Activated naive CD8-positive, alpha-beta T cell treated with anti-CD3 and anti-CD28 coated beads, Interleukin-2, amount 50 U/mL, for 24 hours (primary cell): ENCODE measurements at regions not wholly inside any gene's neighbourhood (a gene's known extent, or its start where the extent isn't known, plus 50 kb on each side); places are given as distances from the start of the nearest gene placed in this dataset.
A peak's percentile ranks its signal among the peaks of the same experiment; 100 is the strongest.

Source experiments
- ATAC-seq: fragments of 150-1000 bp; cut with Tn5 transposase; one replicate; pipeline ENCODE4 v1.10.0; 2021
- DNase-seq: peaks from one replicate; pipeline ENCODE4 v3.0.0; 2021
- H3K27ac Mint-ChIP-seq: one replicate; pipeline ENCODE4 v1.8.0; 2021; ENCODE audit warnings: mild to moderate bottlenecking, mixed read lengths
- H3K27me3 Mint-ChIP-seq: one replicate; pipeline ENCODE4 v1.8.0; 2021; ENCODE audit warnings: mixed read lengths
- H3K36me3 Mint-ChIP-seq: one replicate; pipeline ENCODE4 v1.8.0; 2021; ENCODE audit warnings: low read depth, mixed read lengths
- H3K4me1 Mint-ChIP-seq: one replicate; pipeline ENCODE4 v1.8.0; 2021; ENCODE audit warnings: mixed read lengths
- H3K4me3 Mint-ChIP-seq: one replicate; pipeline ENCODE4 v1.8.0; 2021; ENCODE audit warnings: mild to moderate bottlenecking, moderate library complexity, mixed read lengths
- H3K9me3 Mint-ChIP-seq: one replicate; pipeline ENCODE4 v1.8.0; 2021; ENCODE audit warnings: mixed read lengths

GRCh38 chr10:69741671-69742355 is 59.9 kb upstream of the COL13A1 start:
- Mint-ChIP-seq H3K27me3 (peaks cover 33% of the 10 kb centered on the region), H3K9me3 (no peaks in the 10 kb centered on the region), H3K36me3 (no peaks in the 10 kb centered on the region), H3K4me3 (no peak overlapping the region), H3K4me1 (peaks cover under 1% of the 10 kb centered on the region), H3K27ac (no peak overlapping the region)
- ATAC-seq (no peak), DNase-seq (no peak)

GRCh38 chr10:69742356-69742695 is 59.4 kb upstream of the COL13A1 start:
- no peak for ATAC-seq
- H3K27me3 Mint-ChIP-seq: peaks cover 35% of the 10 kb centered on the region
- H3K4me1 Mint-ChIP-seq: peaks cover 2% of the 10 kb centered on the region
- no peak overlapping the region for H3K27ac Mint-ChIP-seq
- no peak for DNase-seq
- no peaks in the 10 kb centered on the region for H3K36me3 Mint-ChIP-seq
- no peak overlapping the region for H3K4me3 Mint-ChIP-seq
- H3K9me3 Mint-ChIP-seq: no peaks in the 10 kb centered on the region

- DNase-seq: peak; percentile 39
- no peak for ATAC-seq
Measured at GRCh38 chr10:69742928-69743602, 58.6 kb upstream of the COL13A1 start.

GRCh38 chr10:69744971-69745370 is 56.7 kb upstream of the COL13A1 start:
- Mint-ChIP-seq H3K4me3 (no peak overlapping the region), H3K36me3 (no peaks in the 10 kb centered on the region), H3K27me3 (peaks cover 42% of the 10 kb centered on the region), H3K4me1 (peaks cover 2% of the 10 kb centered on the region), H3K9me3 (no peaks in the 10 kb centered on the region), H3K27ac (no peak overlapping the region)
- ATAC-seq (no peak), DNase-seq (no peak)

More at GRCh38 chr10:69742928-69743602, 58.6 kb upstream of the COL13A1 start:
- Mint-ChIP-seq H3K4me3 (no peak overlapping the region), H3K4me1 (peaks cover 2% of the 10 kb centered on the region), H3K27ac (no peak overlapping the region), H3K36me3 (no peaks in the 10 kb centered on the region), H3K27me3 (peaks cover 35% of the 10 kb centered on the region), H3K9me3 (no peaks in the 10 kb centered on the region)

- peaks cover 43% of the 10 kb centered on the region for H3K27me3 Mint-ChIP-seq
- no peak overlapping the region for H3K4me3 Mint-ChIP-seq
- H3K4me1 Mint-ChIP-seq: peaks cover 2% of the 10 kb centered on the region
- no peaks in the 10 kb centered on the region for H3K9me3 Mint-ChIP-seq
- H3K27ac Mint-ChIP-seq: no peak overlapping the region
- peak; percentile 30 for ATAC-seq
- no peaks in the 10 kb centered on the region for H3K36me3 Mint-ChIP-seq
- DNase-seq: no peak
Measured at GRCh38 chr10:69745698-69746097, 56.0 kb upstream of the COL13A1 start.

GRCh38 chr10:69747179-69747578 is 54.5 kb upstream of the COL13A1 start:
- H3K27me3 Mint-ChIP-seq: peaks cover 49% of the 10 kb centered on the region
- H3K4me3 Mint-ChIP-seq: no peak overlapping the region
- no peak overlapping the region for H3K27ac Mint-ChIP-seq
- H3K36me3 Mint-ChIP-seq: no peaks in the 10 kb centered on the region
- no peaks in the 10 kb centered on the region for H3K9me3 Mint-ChIP-seq
- peaks cover 2% of the 10 kb centered on the region for H3K4me1 Mint-ChIP-seq
- no peak for DNase-seq
- peak; percentile 12 for ATAC-seq

GRCh38 chr10:69748621-69749020 is 53.1 kb upstream of the COL13A1 start:
- no peak for ATAC-seq
- no peak overlapping the region for H3K4me3 Mint-ChIP-seq
- H3K9me3 Mint-ChIP-seq: no peaks in the 10 kb centered on the region
- DNase-seq: no peak
- H3K36me3 Mint-ChIP-seq: no peaks in the 10 kb centered on the region
- H3K27me3 Mint-ChIP-seq: peaks cover 40% of the 10 kb centered on the region
- peaks cover 2% of the 10 kb centered on the region for H3K4me1 Mint-ChIP-seq
- H3K27ac Mint-ChIP-seq: no peak overlapping the region

GRCh38 chr10:69749178-69750010 is 52.3 kb upstream of the COL13A1 start:
- peaks cover 2% of the 10 kb centered on the region for H3K4me1 Mint-ChIP-seq
- DNase-seq (no peak), ATAC-seq (no peak)
- H3K27ac Mint-ChIP-seq: no peak overlapping the region
- no peaks in the 10 kb centered on the region for H3K36me3 Mint-ChIP-seq
- no peaks in the 10 kb centered on the region for H3K9me3 Mint-ChIP-seq
- H3K27me3 Mint-ChIP-seq: peaks cover 37% of the 10 kb centered on the region
- no peak overlapping the region for H3K4me3 Mint-ChIP-seq

GRCh38 chr10:69750011-69750373 is 51.7 kb upstream of the COL13A1 start:
- H3K9me3 Mint-ChIP-seq: no peaks in the 10 kb centered on the region
- peaks cover 34% of the 10 kb centered on the region for H3K27me3 Mint-ChIP-seq
- H3K27ac Mint-ChIP-seq: no peak overlapping the region
- H3K4me3 Mint-ChIP-seq: no peak overlapping the region
- H3K4me1 Mint-ChIP-seq: peaks cover 2% of the 10 kb centered on the region
- H3K36me3 Mint-ChIP-seq: no peaks in the 10 kb centered on the region
- DNase-seq (no peak), ATAC-seq (no peak)

GRCh38 chr10:69750725-69751124 is 51.0 kb upstream of the COL13A1 start:
- Mint-ChIP-seq H3K9me3 (no peaks in the 10 kb centered on the region), H3K27me3 (peaks cover 31% of the 10 kb centered on the region), H3K36me3 (no peaks in the 10 kb centered on the region), H3K4me3 (no peak overlapping the region), H3K27ac (no peak overlapping the region), H3K4me1 (peaks cover 2% of the 10 kb centered on the region)
- DNase-seq: no peak
- no peak for ATAC-seq

GRCh38 chr10:69751214-69751613 is 50.5 kb upstream of the COL13A1 start:
- no peaks in the 10 kb centered on the region for H3K9me3 Mint-ChIP-seq
- ATAC-seq (no peak), DNase-seq (no peak)
- H3K4me3 Mint-ChIP-seq: no peak overlapping the region
- H3K4me1 Mint-ChIP-seq: peaks cover 2% of the 10 kb centered on the region
- no peaks in the 10 kb centered on the region for H3K36me3 Mint-ChIP-seq
- no peak overlapping the region for H3K27ac Mint-ChIP-seq
- H3K27me3 Mint-ChIP-seq: peaks cover 28% of the 10 kb centered on the region
